Gastroesophageal sphincter (tissue), 4 donors: ENCODE measurements at regions not wholly inside any gene's neighbourhood (a gene's known extent, or its start where the extent isn't known, plus 50 kb on each side); places are given as distances from the start of the nearest gene placed in this dataset.

ENCODE experiments used
- ATAC-seq: fragments of 150-250 bp; one replicate; pipeline ENCODE4 v1.9.1; 2016; ENCODE audit warnings: mild to moderate bottlenecking, moderate library complexity
- H3K27ac ChIP-seq, 4 donors: fragments of 200-600 bp; sonication (generic) in 3 of 4; 1 replicate in 3 of 4; 2 replicates in 1 of 4; pipeline ENCODE4 v1.5.1; 2016 to 2019
- H3K27me3 ChIP-seq: fragments of 200-600 bp; sonication (generic); one replicate; pipeline ENCODE4 v1.5.1; 2019
- H3K36me3 ChIP-seq, 2 donors: fragments of 200-600 bp; sonication (generic); one replicate each; pipeline ENCODE4 v1.5.1; 2019; ENCODE audit warnings: control low read depth in 1 of 2
- H3K4me1 ChIP-seq, 3 donors: fragments of 200-600 bp; sonication (generic); 1 replicate in 2 of 3; 2 replicates in 1 of 3; pipeline ENCODE4 v1.5.1; 2016 to 2019; ENCODE audit warnings: control low read depth in 2 of 3
- H3K4me3 ChIP-seq, 2 donors: fragments of 200-600 bp; sonication (generic); one replicate each; pipeline ENCODE4 v1.5.1; 2019; ENCODE audit warnings: mild to moderate bottlenecking in 1 of 2, moderate library complexity in 1 of 2
- H3K9me3 ChIP-seq, 3 donors: fragments of 200-600 bp; sonication (generic); one replicate each; pipeline ENCODE4 v1.5.1; 2017 to 2019; ENCODE audit warnings: control low read depth in 2 of 3
- EP300 ChIP-seq: sonication (generic); formaldehyde crosslinking; IDR thresholded peaks from one replicate; pipeline ENCODE4 v1.6.1; 2017; ENCODE audit warnings: antibody characterized with exemption, mild to moderate bottlenecking
- POLR2A ChIP-seq, 2 donors: fragments of 450-650 bp; IDR thresholded peaks; one replicate each; pipeline ENCODE4 v1.6.1; 2017; ENCODE audit warnings: antibody characterized with exemption in 2 of 2, mild to moderate bottlenecking in 2 of 2, moderate library complexity in 1 of 2
- POLR2AphosphoS5 ChIP-seq: sonication (generic); formaldehyde crosslinking; IDR thresholded peaks from one replicate; pipeline ENCODE4 v1.6.1; 2017; ENCODE audit warnings: antibody characterized with exemption
- WGBS, 2 donors: methylation state at CpG; one replicate each; pipeline ENCODE4 v1.1.5; 2018; ENCODE audit warnings: low coverage in 1 of 2; 5-methylcytosine and 5-hydroxymethylcytosine counted together
- TF ChIP-seq, protein P1 (sequence below), 4 experiments: fragments of 200-600 bp in 2 of 4; fragments of 450-650 bp in 2 of 4; sonication (generic) in 1 of 4; IDR thresholded peaks; one replicate each; pipeline ENCODE4 v1.5.1; 2017 to 2019; ENCODE audit warnings: antibody characterized with exemption in 4 of 4, mild to moderate bottlenecking in 2 of 4, moderate library complexity in 2 of 4

DNA sequence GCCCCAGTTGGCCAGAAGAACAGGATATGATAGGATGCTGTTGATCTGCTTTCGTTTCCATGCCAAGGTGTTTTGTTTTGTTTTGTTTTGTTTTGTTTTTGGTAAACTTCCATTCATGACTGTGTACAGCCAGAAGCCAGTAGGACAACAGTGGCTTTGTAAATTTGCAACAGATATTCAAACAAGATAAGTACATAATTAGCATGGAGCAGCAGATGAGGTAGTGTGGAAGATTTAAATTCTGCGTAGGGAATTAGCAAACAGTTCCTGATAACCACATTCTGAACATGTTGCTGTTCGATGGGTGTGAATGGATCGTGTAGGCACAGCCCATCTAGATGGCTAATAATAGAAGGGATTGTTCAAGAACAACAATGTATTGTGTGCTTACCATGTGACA lies 1080.1 kb upstream of the RBFOX1 start:
- H3K9me3 ChIP-seq, result no peaks in the 10 kb centered on the region
- ATAC-seq, result no peak
- no peak overlapping the region for H3K4me3 ChIP-seq
- H3K27ac ChIP-seq, result no peak overlapping the region
- no peaks in the 10 kb centered on the region for H3K4me1 ChIP-seq
- H3K36me3 ChIP-seq, result no peaks in the 10 kb centered on the region
- TF ChIP-seq POLR2A (IDR thresholded peaks at IDR 0.05), result no peak
- WGBS, 2 donors, result 65 to 69% methylated on average over 4 of the region's 4 CpGs
- H3K27me3 ChIP-seq, result no peaks in the 10 kb centered on the region

GRCh38 chr16:6250511-6250910 lies 1082.1 kb upstream of the RBFOX1 start:
- Histone ChIP-seq H3K27me3 (no peaks in the 10 kb centered on the region), H3K4me1 (no peaks in the 10 kb centered on the region), H3K4me3 (no peak overlapping the region), H3K36me3 (no peaks in the 10 kb centered on the region), H3K9me3 (no peaks in the 10 kb centered on the region), H3K27ac (no peak overlapping the region)
- ATAC-seq, result no peak
- 0% methylated on average over 2 of the region's 3 CpGs; no CpG with 5 or more reads in 1 of the 2 donors for WGBS, 2 donors
- no peak for TF ChIP-seq POLR2A (IDR thresholded peaks at IDR 0.05)

GRCh38 chr16:6249863-6250262 lies 1082.8 kb upstream of the RBFOX1 start:
- no peaks in the 10 kb centered on the region for H3K36me3 ChIP-seq
- H3K4me1 ChIP-seq, result no peaks in the 10 kb centered on the region
- no peak overlapping the region for H3K27ac ChIP-seq
- no peak overlapping the region for H3K4me3 ChIP-seq
- no peak for TF ChIP-seq POLR2AphosphoS5
- H3K9me3 ChIP-seq, result no peaks in the 10 kb centered on the region
- 52 to 56% methylated on average over 3 to 4 of the region's 4 CpGs for WGBS, 2 donors
- no peak for ATAC-seq
- H3K27me3 ChIP-seq, result no peaks in the 10 kb centered on the region

DNA sequence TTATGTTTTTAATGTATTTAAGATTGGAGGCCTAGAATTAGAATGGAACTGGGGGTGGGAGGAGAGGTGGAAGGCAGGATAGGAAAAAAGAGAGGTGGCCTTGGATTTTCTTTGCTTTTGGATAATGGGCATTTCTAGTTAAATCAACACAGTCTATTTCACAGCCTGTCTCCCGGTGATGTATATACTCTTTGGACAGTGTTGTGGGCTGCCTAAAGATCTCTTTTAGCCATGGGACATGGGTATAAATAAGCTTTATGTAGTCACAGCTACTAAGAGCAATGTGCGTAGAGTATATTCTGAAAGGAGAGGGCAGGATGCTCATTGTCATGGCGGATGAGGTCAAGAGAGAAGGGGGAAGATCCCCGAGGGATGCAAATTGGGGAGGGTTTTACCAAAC lies 1084.4 kb upstream of the RBFOX1 start:
- no peak overlapping the region for H3K27ac ChIP-seq
- no peaks in the 10 kb centered on the region for H3K4me1 ChIP-seq
- no peak for TF ChIP-seq POLR2AphosphoS5
- no peak for TF ChIP-seq POLR2A (IDR thresholded peaks at IDR 0.05)
- TF ChIP-seq, protein P1, sequence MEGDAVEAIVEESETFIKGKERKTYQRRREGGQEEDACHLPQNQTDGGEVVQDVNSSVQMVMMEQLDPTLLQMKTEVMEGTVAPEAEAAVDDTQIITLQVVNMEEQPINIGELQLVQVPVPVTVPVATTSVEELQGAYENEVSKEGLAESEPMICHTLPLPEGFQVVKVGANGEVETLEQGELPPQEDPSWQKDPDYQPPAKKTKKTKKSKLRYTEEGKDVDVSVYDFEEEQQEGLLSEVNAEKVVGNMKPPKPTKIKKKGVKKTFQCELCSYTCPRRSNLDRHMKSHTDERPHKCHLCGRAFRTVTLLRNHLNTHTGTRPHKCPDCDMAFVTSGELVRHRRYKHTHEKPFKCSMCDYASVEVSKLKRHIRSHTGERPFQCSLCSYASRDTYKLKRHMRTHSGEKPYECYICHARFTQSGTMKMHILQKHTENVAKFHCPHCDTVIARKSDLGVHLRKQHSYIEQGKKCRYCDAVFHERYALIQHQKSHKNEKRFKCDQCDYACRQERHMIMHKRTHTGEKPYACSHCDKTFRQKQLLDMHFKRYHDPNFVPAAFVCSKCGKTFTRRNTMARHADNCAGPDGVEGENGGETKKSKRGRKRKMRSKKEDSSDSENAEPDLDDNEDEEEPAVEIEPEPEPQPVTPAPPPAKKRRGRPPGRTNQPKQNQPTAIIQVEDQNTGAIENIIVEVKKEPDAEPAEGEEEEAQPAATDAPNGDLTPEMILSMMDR (IDR thresholded peaks at IDR 0.05), result no peak
- no peak for TF ChIP-seq EP300
- H3K36me3 ChIP-seq, result no peaks in the 10 kb centered on the region
- ATAC-seq, result no peak
- H3K9me3 ChIP-seq, result no peaks in the 10 kb centered on the region
- WGBS, 2 donors, result 74 to 80% methylated on average over 4 of the region's 4 CpGs
- H3K27me3 ChIP-seq, result no peaks in the 10 kb centered on the region
- H3K4me3 ChIP-seq, result no peak overlapping the region

- ATAC-seq, result no peak
- 82 to 83% methylated on average over 3 of the region's 4 CpGs for WGBS, 2 donors
- no peak overlapping the region for H3K4me3 ChIP-seq
- no peaks in the 10 kb centered on the region for H3K9me3 ChIP-seq
- no peak for TF ChIP-seq POLR2AphosphoS5
- no peaks in the 10 kb centered on the region for H3K4me1 ChIP-seq
- H3K36me3 ChIP-seq, result no peaks in the 10 kb centered on the region
- no peaks in the 10 kb centered on the region for H3K27me3 ChIP-seq
- no peak overlapping the region for H3K27ac ChIP-seq
Observed at GRCh38 chr16:6247775-6248174, 1084.9 kb upstream of the RBFOX1 start.

- WGBS, 2 donors, result 48 to 66% methylated on average over 3 of the region's 3 CpGs
- H3K36me3 ChIP-seq, result no peaks in the 10 kb centered on the region
- TF ChIP-seq, protein P1 (IDR thresholded peaks at IDR 0.05), result no peak
- no peak for TF ChIP-seq EP300
- no peak for TF ChIP-seq POLR2AphosphoS5
- TF ChIP-seq POLR2A (IDR thresholded peaks at IDR 0.05), result no peak
- no peaks in the 10 kb centered on the region for H3K4me1 ChIP-seq
- no peak overlapping the region for H3K4me3 ChIP-seq
- no peaks in the 10 kb centered on the region for H3K9me3 ChIP-seq
- H3K27ac ChIP-seq, result no peak overlapping the region
- ATAC-seq, result no peak
- no peaks in the 10 kb centered on the region for H3K27me3 ChIP-seq
Observed at GRCh38 chr16:6247150-6247549, 1085.5 kb upstream of the RBFOX1 start.

GRCh38 chr16:6246266-6246665 lies 1086.4 kb upstream of the RBFOX1 start:
- no peak for ATAC-seq
- H3K4me1 ChIP-seq, result no peaks in the 10 kb centered on the region
- no peaks in the 10 kb centered on the region for H3K9me3 ChIP-seq
- H3K27me3 ChIP-seq, result no peaks in the 10 kb centered on the region
- no peak overlapping the region for H3K27ac ChIP-seq
- no peaks in the 10 kb centered on the region for H3K36me3 ChIP-seq
- H3K4me3 ChIP-seq, result no peak overlapping the region
- TF ChIP-seq, protein P1 (IDR thresholded peaks at IDR 0.05), result no peak
- TF ChIP-seq POLR2A (IDR thresholded peaks at IDR 0.05) (no peak), POLR2AphosphoS5 (no peak)
